NCI-H2196 (cell line): ENCODE measurements at regions not wholly inside any gene's neighbourhood (a gene's known extent, or its start where the extent isn't known, plus 50 kb on each side); places are given as distances from the start of the nearest gene placed in this dataset.
"Not testable (repeated sequence)": the region's sequence is repeated elsewhere in the genome, so short reads cannot be mapped to it uniquely, and the experiment has no call there.

Source experiments
- DNase-seq: peaks from one replicate; lab custom pipeline; 2025; ENCODE audit not compliant: unreplicated experiment; lab: John Stamatoyannopoulos, UW

DNA sequence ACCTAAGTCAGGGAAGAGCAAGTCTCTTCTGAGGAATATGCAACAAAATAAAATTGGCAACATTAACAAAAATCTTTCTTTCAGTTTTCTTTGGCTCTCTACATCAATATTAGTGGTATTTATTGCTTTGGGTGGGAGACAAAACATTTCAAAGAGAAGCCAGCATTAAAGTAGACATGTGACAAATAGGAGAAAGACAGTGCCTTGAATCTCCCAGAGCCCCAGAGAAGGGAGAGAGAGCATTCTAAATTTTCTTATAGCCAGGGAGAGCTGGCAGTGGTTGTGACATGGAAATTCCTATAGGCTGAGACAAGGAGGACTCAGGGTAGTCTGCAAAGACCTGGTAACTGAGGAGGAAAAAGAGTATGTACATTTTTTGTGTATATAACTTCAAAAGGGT lies 79.4 kb upstream of the NREP start:
- DNase-seq: no peak

DNA sequence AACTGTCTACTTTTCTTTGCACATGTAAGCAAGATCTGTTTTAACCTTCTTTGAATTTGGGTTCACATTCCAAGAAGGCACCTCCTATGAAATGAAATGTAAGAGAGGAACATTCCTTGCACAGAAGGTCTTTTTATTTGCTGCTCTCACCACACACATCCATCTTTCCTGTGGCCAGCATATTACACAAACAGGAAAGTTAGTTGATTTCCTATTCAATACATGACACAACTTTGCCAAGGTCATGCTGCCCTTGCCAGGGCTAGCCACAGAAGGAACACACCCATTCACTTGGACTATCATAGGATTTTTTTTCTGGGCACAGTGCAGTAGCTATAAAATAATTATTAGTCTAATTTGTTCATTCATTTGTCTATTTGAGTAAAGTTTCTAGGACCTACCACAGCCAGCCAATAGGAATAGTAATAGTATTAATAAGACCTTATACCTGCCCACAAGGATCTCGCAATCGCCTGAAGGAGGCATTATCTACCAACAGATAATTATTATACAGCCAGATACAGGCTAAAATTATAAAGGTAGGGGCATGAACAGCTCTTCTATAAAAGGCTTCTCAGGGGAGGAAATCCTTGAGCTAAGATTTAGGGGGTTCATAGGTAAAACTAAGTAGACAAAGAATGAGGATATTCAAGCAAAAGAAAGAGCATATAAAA lies 78.1 kb upstream of the NREP start:
- no peak for DNase-seq

DNA sequence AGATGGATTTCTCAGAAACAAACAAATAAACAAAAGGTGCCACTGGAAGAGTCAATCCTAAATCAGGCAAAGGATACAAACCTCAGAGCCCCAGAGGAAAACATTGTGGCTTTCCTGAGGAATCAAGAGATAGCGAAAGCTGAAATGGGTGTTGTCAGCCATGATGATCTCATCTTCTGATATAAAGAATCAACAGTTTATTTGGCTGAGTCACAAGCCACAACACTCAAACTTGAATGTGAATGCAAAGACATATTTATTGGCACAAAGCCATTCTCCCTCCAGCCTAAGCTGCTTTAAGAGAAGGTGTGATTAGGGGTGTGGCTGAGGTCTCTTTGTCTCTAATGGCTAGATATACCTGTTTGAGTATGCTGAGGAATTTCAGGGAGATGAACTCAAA lies 73.3 kb upstream of the NREP start:
- peak; percentile 8 for DNase-seq

DNA sequence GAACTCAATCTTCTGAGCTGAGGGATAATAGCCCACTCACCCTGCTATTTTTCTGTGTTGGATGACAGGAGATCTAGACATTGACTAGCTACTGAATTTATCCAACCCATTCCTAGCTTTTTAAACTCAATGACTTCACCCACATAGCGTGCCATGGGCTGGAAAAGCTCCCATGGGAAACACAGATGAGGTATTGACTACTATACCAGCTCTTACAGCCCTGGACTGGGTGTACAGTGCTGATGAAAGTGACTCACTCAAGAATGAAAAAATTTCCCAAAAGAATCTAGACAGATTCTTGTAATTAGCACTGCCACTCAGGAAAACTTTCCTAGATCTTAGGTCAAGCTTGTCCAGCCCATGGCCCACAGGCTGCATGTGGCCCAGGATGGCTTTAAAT lies 72.7 kb upstream of the NREP start:
- no peak for DNase-seq

DNA sequence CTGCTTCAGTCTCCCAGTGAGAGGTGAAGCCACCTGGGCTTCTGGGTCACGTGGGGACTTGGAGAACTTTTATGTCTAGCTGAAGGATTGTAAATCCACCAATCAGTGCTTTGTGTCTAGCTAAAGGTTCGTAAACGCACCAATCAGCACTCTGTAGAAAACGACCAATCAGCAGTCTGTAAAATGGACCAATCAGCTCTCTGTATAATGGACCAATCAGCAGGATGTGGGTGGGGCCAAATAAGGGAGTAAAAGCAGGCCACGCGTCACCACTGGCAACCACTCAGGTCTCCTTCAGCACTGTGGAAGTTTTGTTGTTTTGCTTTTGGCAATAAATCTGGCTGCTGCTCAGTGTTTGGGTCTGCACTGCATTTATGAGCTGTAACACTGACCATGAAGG lies 69.1 kb upstream of the NREP start:
- no peak for DNase-seq

DNA sequence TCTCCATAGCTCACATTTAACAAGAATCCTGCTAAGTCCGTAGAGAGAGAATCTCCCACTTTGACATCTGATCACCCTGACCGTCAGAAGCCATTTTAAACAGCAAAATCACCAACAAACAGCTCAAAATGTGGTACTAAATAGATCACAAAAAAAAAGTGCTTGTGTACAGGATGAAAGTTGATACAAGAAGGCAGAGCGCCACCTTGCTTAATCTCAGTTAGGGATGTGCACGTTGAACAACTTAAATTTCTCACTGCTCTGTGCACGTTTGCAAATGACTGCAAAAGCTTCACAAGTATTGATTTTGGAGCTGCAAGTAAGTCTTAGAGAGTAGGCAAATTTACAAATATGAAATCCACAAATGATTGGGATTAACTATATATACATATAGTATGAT lies 63.1 kb upstream of the NREP start:
- DNase-seq: no peak

DNA sequence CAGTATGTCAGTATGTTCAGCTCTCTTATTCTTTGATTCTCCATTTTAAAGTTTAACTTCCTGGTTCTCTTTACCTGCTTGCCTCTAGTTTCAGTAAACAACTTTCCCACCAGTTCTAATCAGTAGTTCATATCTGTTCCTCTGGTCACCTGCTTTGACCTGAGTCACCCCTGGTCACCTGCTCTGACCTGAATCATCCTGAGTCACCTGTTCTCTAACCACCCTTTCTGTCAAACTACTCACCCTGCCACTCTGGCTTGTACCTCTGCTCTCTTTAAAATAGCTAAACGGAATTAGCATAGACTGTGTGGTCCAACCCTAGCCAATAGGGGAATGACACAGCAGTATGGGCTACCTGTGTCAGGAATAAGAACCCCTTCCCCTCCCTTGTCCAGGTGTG lies 62.0 kb upstream of the NREP start:
- not testable (repeated sequence) for DNase-seq

DNA sequence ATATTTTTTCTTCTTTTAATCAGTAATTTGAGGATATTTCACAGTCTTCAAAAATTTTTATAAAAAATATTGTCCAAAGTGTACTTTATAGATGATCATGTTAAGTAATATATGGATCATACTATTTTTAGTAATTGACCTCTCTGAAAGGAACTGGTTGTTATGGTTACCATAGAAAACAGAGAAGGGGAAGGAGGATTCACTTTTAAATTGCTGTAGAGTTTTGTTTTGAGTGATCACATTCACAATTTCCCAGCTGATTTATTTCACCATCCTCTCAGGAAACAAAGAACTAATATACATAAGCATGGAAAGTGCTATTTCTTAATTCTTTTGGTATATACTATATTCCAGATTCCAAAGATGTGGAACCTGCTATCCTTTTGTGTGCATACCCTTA lies 56.5 kb upstream of the NREP start:
- DNase-seq: no peak

DNA sequence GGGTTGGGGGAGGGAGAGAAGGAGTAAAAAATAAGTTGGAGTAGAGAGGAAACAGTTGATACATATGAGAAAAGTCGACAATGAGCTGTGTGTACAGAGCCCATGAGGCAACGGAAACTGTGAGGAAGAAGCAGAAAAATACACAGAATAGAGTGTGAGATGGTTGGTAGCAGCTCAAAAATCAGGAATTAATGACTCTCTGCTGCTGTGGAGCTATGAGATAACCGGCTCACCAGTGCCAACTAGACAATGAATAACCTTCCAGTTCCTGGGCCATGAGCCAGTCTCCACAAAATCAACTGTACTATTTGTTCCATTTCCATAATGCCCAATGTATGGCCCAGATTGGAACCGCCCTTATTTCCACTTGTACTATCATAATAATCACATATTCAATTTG lies 53.1 kb upstream of the NREP start:
- no peak for DNase-seq
